ENCODE measurements at regions not wholly inside any gene's neighbourhood (a gene's known extent, or its start where the extent isn't known, plus 50 kb on each side); places are given as distances from the start of the nearest gene placed in this dataset.

- TF ChIP-seq, protein P1, sequence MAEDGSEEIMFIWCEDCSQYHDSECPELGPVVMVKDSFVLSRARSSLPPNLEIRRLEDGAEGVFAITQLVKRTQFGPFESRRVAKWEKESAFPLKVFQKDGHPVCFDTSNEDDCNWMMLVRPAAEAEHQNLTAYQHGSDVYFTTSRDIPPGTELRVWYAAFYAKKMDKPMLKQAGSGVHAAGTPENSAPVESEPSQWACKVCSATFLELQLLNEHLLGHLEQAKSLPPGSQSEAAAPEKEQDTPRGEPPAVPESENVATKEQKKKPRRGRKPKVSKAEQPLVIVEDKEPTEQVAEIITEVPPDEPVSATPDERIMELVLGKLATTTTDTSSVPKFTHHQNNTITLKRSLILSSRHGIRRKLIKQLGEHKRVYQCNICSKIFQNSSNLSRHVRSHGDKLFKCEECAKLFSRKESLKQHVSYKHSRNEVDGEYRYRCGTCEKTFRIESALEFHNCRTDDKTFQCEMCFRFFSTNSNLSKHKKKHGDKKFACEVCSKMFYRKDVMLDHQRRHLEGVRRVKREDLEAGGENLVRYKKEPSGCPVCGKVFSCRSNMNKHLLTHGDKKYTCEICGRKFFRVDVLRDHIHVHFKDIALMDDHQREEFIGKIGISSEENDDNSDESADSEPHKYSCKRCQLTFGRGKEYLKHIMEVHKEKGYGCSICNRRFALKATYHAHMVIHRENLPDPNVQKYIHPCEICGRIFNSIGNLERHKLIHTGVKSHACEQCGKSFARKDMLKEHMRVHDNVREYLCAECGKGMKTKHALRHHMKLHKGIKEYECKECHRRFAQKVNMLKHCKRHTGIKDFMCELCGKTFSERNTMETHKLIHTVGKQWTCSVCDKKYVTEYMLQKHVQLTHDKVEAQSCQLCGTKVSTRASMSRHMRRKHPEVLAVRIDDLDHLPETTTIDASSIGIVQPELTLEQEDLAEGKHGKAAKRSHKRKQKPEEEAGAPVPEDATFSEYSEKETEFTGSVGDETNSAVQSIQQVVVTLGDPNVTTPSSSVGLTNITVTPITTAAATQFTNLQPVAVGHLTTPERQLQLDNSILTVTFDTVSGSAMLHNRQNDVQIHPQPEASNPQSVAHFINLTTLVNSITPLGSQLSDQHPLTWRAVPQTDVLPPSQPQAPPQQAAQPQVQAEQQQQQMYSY (CRISPR knock-in tag; IDR thresholded peaks at IDR 0.05) = no peak
- TF ChIP-seq CTCF (IDR thresholded peaks at IDR 0.05 in 2 of 3, conservative IDR thresholded peaks at IDR 0.05 in 1 of 3; ENCODE audit: control insufficient read depth in 2 of 3, extremely low read depth in 1 of 3, insufficient read depth in 1 of 3, low read depth in 3 of 3, low read length in 3 of 3) = no peak
- no peak for TF ChIP-seq ZNF622 (IDR thresholded peaks at IDR 0.05)
These were observed 64.6 kb upstream of the SRSF6 start (continued) for GRCh38 chr20:43393052-43393451.

- Histone ChIP-seq H3K79me2 (ENCODE audit: control insufficient read depth, insufficient read depth, low read length) (no peaks in the 10 kb centered on the region), H3K36me3 (ENCODE audit: control insufficient read depth in 2 of 2, insufficient read depth in 2 of 2, low read length in 1 of 2) (no peaks in the 10 kb centered on the region), H3K4me3 (no peak overlapping the region), H3K27me3 (replicated peaks in 1 of 2; ENCODE audit: control insufficient read depth in 2 of 2, insufficient read depth in 2 of 2, low read length in 1 of 2) (no peaks in the 10 kb centered on the region), H3K9me3 (replicated peaks; ENCODE audit: control insufficient read depth, insufficient read depth, low read length) (no peaks in the 10 kb centered on the region), H3K4me2 (ENCODE audit: control insufficient read depth, insufficient read depth) (no peak overlapping the region), H2AFZ (ENCODE audit: control insufficient read depth, low read depth, low read length) (no peak overlapping the region), H3K27ac (ENCODE audit: control insufficient read depth, insufficient read depth) (no peak overlapping the region), H3K4me1 (ENCODE audit: control insufficient read depth, insufficient read depth, low read length) (no peaks in the 10 kb centered on the region), H4K20me1 (ENCODE audit: control insufficient read depth, insufficient read depth) (no peaks in the 10 kb centered on the region), H3K9ac (ENCODE audit: control insufficient read depth, insufficient read depth, low read length) (no peak overlapping the region)
- ChIA-PET POLR2A (no interaction called here), RAD21 (ENCODE audit: unreplicated experiment) (no interaction called here), SMC1A (ENCODE audit: uncharacterized antibody, unreplicated experiment) (no interaction called here), CTCF (interaction anchor here (1.1 kb wide), 1 partner anchor 16 kb away, joined by 3 read pairs; no protein-coding TSS in a partner anchor)
- WGBS (ENCODE audit: insufficient coverage, insufficient replicate concordance, low lambda C conversion rate, missing lambda C conversion rate) = 27% methylated on average over 5 of the region's 5 CpGs
- no peak for FAIRE-seq
- intact Hi-C loops (cut with micrococcal nuclease; ENCODE audit: unreplicated experiment) = no loop called here
- in situ Hi-C loops (cut with MboI) = no loop called here
- no peak for ATAC-seq
- TF ChIP-seq ZZZ3 (IDR thresholded peaks at IDR 0.05; ENCODE audit: control insufficient read depth, insufficient read length, low read depth) = no peak
- no peak for TF ChIP-seq RUNX3 (IDR thresholded peaks at IDR 0.05; ENCODE audit: low read length)
- TF ChIP-seq JUNB (IDR thresholded peaks at IDR 0.05) = no peak
- TF ChIP-seq ESRRA (IDR thresholded peaks at IDR 0.05; ENCODE audit: low read length) = no peak
- no peak for TF ChIP-seq CBX3 (IDR thresholded peaks at IDR 0.05; ENCODE audit: borderline replicate concordance, low read depth)
- TF ChIP-seq POLR2A (IDR thresholded peaks at IDR 0.05; ENCODE audit: low read depth, low read length) = no peak
- no peak for TF ChIP-seq ZNF384 (IDR thresholded peaks at IDR 0.05; ENCODE audit: borderline replicate concordance, low read depth, low read length)
- no peak for TF ChIP-seq MYC (IDR thresholded peaks at IDR 0.05; ENCODE audit: insufficient read depth, insufficient read length, insufficient replicate concordance, low read length, severe bottlenecking)
- no peak for TF ChIP-seq YY1 (IDR thresholded peaks at IDR 0.05; ENCODE audit: low read depth, low read length)
- TF ChIP-seq MEF2A (IDR thresholded peaks at IDR 0.05; ENCODE audit: insufficient read depth, low read depth, low read length) = no peak
- no peak for TF ChIP-seq TCF7 (IDR thresholded peaks at IDR 0.05; ENCODE audit: borderline replicate concordance)
- BruUV-seq (replicated peaks) = no TSS peak
- no peak for DNase-seq (ENCODE audit: low read depth, low spot score)
These were observed 65.1 kb upstream of the SRSF6 start for GRCh38 chr20:43392561-43392960.

Measured in GM12878 (cell line).